ENCODE measurements at regions not wholly inside any gene's neighbourhood (a gene's known extent, or its start where the extent isn't known, plus 50 kb on each side); places are given as distances from the start of the nearest gene placed in this dataset.

DNA sequence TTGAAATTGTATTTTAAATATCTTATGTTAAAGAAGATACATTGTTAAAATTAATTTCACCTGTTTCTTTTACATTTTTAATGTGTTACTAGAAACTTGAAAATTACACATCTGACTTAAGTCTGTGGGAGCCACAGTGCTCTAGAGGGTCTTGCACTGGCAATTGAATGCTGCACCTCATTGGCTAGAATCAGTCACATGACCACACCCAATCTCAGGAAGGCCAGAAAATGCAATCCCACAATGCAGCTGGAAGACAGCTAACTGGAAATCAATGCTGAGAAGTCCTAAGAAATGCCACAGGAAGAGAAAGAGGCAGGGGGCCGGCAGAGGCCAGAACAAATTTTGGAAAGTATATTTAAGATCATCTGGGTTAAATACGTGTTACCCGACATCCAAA lies 189.2 kb upstream of the POU3F3 start:
- TF ChIP-seq, protein P1, sequence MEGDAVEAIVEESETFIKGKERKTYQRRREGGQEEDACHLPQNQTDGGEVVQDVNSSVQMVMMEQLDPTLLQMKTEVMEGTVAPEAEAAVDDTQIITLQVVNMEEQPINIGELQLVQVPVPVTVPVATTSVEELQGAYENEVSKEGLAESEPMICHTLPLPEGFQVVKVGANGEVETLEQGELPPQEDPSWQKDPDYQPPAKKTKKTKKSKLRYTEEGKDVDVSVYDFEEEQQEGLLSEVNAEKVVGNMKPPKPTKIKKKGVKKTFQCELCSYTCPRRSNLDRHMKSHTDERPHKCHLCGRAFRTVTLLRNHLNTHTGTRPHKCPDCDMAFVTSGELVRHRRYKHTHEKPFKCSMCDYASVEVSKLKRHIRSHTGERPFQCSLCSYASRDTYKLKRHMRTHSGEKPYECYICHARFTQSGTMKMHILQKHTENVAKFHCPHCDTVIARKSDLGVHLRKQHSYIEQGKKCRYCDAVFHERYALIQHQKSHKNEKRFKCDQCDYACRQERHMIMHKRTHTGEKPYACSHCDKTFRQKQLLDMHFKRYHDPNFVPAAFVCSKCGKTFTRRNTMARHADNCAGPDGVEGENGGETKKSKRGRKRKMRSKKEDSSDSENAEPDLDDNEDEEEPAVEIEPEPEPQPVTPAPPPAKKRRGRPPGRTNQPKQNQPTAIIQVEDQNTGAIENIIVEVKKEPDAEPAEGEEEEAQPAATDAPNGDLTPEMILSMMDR (IDR thresholded peaks at IDR 0.05; ENCODE audit: control extremely low read depth, extremely low read depth): no peak
- Histone ChIP-seq H3K27me3 (ENCODE audit: control insufficient read depth in 3 of 3, insufficient read depth in 3 of 3, low read length in 2 of 3) (peaks cover 0 to 18% (median 4%) of the 10 kb centered on the region in 3 donors), H3K4me3 (no peak overlapping the region), H3K4me1 (ENCODE audit: control insufficient read depth in 5 of 5, insufficient read depth in 5 of 5, low read length in 5 of 5) (no peaks in the 10 kb centered on the region), H3K27ac (ENCODE audit: low read depth in 1 of 2, low read length in 1 of 2) (no peak overlapping the region), H3K9me3 (ENCODE audit: control insufficient read depth in 4 of 4, insufficient read depth in 3 of 4, low read length in 3 of 4) (no peaks in the 10 kb centered on the region), H3K9ac (ENCODE audit: insufficient read depth in 1 of 2, low read length in 2 of 2) (no peak overlapping the region), H3K36me3 (ENCODE audit: control insufficient read depth in 4 of 4, insufficient read depth in 4 of 4, low read length in 4 of 4) (no peaks in the 10 kb centered on the region)
- no peak for DNase-seq
- 93 to 94% methylated on average over 3 of the region's 3 CpGs for WGBS, 2 donors
- ATAC-seq (ENCODE audit: insufficient read depth, low FRiP score): no peak

DNA sequence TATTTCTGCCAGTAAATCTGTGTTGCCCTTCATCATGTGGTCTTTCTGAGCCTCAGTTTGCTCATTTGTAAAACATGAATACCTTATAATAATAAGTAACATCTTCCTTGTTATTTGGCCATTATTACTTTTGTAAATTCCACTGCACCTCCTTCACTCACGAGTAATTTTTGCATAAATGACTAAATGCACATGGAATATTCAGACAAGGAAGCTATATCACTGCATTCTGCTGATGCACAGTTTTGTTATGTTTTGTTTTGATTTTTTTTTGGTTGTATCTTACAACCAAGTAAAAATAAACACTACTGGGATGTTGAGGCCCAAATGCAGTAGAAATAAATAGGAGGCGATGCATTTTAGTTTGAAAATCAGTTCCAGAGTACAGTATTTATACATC lies 185.3 kb upstream of the POU3F3 start:
- WGBS, 2 donors: 90 to 93% methylated on average over 2 of the region's 2 CpGs
- no peaks in the 10 kb centered on the region for H3K36me3 ChIP-seq (ENCODE audit: control insufficient read depth in 4 of 4, insufficient read depth in 4 of 4, low read length in 4 of 4)
- H3K27ac ChIP-seq (ENCODE audit: low read depth in 1 of 2, low read length in 1 of 2): no peak overlapping the region
- H3K9ac ChIP-seq (ENCODE audit: insufficient read depth in 1 of 2, low read length in 2 of 2): no peak overlapping the region
- DNase-seq: no peak
- H3K9me3 ChIP-seq (ENCODE audit: control insufficient read depth in 4 of 4, insufficient read depth in 3 of 4, low read length in 3 of 4): no peaks in the 10 kb centered on the region
- ATAC-seq (ENCODE audit: insufficient read depth, low FRiP score): no peak
- H3K27me3 ChIP-seq (ENCODE audit: control insufficient read depth in 3 of 3, insufficient read depth in 3 of 3, low read length in 2 of 3): peaks cover 0 to 7% (median 0%) of the 10 kb centered on the region in 3 donors
- H3K4me3 ChIP-seq: no peak overlapping the region
- peaks cover 0 to 6% (median 0%) of the 10 kb centered on the region in 5 donors for H3K4me1 ChIP-seq (ENCODE audit: control insufficient read depth in 5 of 5, insufficient read depth in 5 of 5, low read length in 5 of 5)
- TF ChIP-seq, protein P1 (IDR thresholded peaks at IDR 0.05; ENCODE audit: control extremely low read depth, extremely low read depth): no peak

DNA sequence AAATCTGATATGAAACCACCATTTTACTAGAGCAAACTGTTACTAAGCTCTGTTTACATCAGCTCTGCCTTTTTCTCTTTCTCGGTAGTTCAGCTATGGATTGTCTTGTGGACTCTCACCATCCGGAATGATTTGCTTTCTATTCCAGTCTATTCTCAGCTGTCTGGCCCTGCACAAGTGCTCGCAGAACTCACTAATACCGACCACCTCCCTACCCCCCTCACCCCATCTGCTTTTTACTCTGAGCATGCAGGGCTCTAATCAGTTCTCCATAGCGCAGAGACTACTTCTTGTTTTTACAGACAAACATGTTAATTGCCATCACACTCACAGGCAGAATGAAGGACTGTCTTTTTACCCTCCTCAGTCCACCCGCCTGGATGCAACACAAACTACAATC lies 180.7 kb upstream of the POU3F3 start:
- peaks cover 0 to 6% (median 0%) of the 10 kb centered on the region in 5 donors for H3K4me1 ChIP-seq (ENCODE audit: control insufficient read depth in 5 of 5, insufficient read depth in 5 of 5, low read length in 5 of 5)
- H3K36me3 ChIP-seq (ENCODE audit: control insufficient read depth in 4 of 4, insufficient read depth in 4 of 4, low read length in 4 of 4): no peaks in the 10 kb centered on the region
- H3K27ac ChIP-seq (ENCODE audit: low read depth in 1 of 2, low read length in 1 of 2): no peak overlapping the region
- H3K9me3 ChIP-seq (ENCODE audit: control insufficient read depth in 4 of 4, insufficient read depth in 3 of 4, low read length in 3 of 4): peaks cover 0 to 2% (median 0%) of the 10 kb centered on the region in 4 donors
- ATAC-seq (ENCODE audit: insufficient read depth, low FRiP score): no peak
- no peak overlapping the region for H3K4me3 ChIP-seq
- no peaks in the 10 kb centered on the region for H3K27me3 ChIP-seq (ENCODE audit: control insufficient read depth in 3 of 3, insufficient read depth in 3 of 3, low read length in 2 of 3)
- TF ChIP-seq, protein P1 (IDR thresholded peaks at IDR 0.05; ENCODE audit: control extremely low read depth, extremely low read depth): no peak
- 60 to 75% methylated on average over 6 of the region's 6 CpGs for WGBS, 2 donors
- no peak for DNase-seq
- H3K9ac ChIP-seq (ENCODE audit: insufficient read depth in 1 of 2, low read length in 2 of 2): no peak overlapping the region

DNA sequence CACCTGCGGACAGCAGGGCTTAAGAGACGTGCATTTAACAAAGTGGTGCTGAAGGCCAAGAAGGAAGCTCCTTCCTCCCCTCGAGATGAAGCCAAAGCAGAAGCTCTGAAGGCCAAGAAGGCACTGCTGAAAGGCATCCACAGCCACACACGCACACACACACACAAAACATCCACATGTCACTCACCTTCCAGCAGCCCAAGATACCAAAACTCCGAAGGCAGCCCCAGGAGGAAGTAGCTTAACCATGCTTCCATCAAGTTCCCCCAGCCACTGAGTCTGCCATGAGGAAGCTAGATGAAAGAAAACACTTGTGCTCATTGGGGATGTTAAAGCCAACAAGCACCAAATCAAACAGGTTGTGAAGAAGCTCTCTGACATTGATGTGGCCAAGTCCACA lies 175.7 kb upstream of the POU3F3 start:
- Histone ChIP-seq H3K4me3 (no peak overlapping the region), H3K27me3 (ENCODE audit: control insufficient read depth in 3 of 3, insufficient read depth in 3 of 3, low read length in 2 of 3) (no peaks in the 10 kb centered on the region), H3K27ac (ENCODE audit: low read depth in 1 of 2, low read length in 1 of 2) (no peak overlapping the region), H3K9ac (ENCODE audit: insufficient read depth in 1 of 2, low read length in 2 of 2) (no peak overlapping the region), H3K9me3 (ENCODE audit: control insufficient read depth in 4 of 4, insufficient read depth in 3 of 4, low read length in 3 of 4) (peaks cover 0 to 2% (median 0%) of the 10 kb centered on the region in 4 donors), H3K36me3 (ENCODE audit: control insufficient read depth in 4 of 4, insufficient read depth in 4 of 4, low read length in 4 of 4) (no peaks in the 10 kb centered on the region), H3K4me1 (ENCODE audit: control insufficient read depth in 5 of 5, insufficient read depth in 5 of 5, low read length in 5 of 5) (no peaks in the 10 kb centered on the region)
- DNase-seq: no peak
- WGBS, 2 donors: 74 to 75% methylated on average over 5 of the region's 5 CpGs
- no peak for ATAC-seq (ENCODE audit: insufficient read depth, low FRiP score)
- TF ChIP-seq, protein P1 (IDR thresholded peaks at IDR 0.05; ENCODE audit: control extremely low read depth, extremely low read depth): no peak
